ENCODE measurements at regions not wholly inside any gene's neighbourhood (a gene's known extent, or its start where the extent isn't known, plus 50 kb on each side); places are given as distances from the start of the nearest gene placed in this dataset.
"Not testable (repeated sequence)": the region's sequence is repeated elsewhere in the genome, so short reads cannot be mapped to it uniquely, and the experiment has no call there.

DNA sequence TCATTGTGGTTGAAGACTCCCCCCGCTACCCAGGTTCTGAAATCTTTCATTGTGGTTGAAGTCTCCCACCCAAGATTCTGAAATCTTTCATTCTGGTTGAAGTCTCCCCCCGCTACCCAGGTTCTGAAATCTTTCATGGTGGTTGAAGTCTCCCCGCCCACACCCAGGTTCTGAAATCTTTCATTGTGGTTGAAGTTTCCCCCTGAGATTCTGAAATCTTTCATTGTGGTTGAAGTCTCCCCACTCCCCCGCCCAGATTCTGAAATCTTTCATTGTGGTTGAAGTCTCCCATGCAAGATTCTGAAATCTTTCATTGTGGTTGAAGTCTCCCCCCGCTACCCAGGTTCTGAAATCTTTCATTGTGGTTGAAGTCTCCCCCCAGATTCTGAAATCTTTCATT is 916.0 kb downstream of the BRD1 start:
- not testable (repeated sequence) for DNase-seq

DNA sequence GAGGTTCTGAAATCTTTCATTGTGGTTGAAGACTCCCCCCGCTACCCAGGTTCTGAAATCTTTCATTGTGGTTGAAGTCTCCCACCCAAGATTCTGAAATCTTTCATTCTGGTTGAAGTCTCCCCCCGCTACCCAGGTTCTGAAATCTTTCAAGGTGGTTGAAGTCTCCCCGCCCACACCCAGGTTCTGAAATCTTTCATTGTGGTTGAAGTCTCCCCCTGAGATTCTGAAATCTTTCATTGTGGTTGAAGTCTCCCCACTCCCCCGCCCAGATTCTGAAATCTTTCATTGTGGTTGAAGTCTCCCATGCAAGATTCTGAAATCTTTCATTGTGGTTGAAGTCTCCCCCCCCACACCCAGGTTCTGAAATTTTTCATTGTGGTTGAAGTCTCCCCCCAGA is 916.6 kb downstream of the BRD1 start:
- not testable (repeated sequence) for DNase-seq

DNA sequence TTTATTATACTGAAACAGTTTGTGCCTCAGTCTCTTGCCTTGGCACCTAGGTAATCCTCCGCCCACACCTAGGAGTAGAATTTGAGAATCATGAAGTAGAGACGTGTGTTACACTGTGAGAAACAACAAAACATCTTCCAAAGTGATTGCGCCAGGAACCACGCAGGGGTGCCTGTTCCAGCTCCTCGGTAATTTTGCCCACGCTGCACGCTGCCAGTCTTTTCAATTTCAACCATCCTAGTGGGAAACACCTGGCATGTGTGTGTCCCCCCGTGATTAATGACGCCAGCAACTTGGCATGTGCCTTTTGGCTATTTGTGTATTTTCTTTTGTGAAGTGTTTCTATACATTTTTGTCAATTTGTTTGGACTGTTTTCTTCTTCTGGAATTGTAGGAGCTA is 919.1 kb downstream of the BRD1 start:
- DNase-seq, result no peak

DNA sequence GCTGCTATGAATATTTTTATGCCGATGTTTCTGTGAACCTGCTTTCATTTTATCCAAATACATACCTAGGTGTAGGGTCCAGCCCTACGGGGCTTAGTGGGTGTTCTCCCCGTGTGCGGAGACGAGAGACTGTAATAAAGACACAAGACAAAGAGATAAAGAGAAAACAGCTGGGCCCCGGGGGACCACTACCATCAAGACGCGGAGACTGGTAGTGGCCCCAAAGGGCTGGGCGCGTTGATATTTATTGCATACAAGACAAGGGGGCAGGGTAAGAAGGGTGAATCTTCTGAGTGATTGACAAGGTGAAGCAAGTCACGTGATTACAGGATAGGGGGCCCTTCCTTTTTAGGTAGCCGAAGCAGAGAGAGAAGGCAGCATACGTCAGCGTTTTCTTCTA is 920.1 kb downstream of the BRD1 start:
- DNase-seq, result no peak

DNA sequence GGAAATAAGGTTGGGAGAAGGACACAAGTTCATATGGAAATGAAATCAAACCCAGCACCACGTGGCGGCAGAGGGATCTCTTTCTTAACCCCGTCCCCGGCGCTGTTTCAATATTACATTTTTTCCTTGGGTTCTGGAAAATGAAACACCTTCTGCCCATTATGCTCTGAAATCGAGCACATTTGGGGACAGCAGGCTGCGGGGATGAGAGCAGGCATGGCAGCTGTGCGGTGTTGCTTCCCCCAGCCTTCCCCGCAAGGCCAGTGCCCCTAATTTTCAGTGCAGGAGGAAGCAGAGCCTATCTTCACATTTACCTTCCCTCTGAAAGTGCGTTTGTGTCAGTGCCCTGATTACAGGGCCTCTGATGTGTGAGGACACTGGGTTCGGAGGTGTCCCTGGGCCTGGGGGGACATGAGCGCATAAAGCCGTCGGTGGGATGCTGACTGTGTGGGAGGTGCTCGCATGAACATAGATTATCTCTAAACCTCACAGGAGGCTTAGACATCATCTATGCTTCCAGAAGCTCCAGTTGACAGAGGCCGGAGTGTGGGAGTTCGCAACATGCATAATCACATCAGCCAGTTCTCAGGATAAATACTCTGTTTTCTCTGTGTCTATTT is 921.3 kb downstream of the BRD1 start:
- no peak for DNase-seq

DNA sequence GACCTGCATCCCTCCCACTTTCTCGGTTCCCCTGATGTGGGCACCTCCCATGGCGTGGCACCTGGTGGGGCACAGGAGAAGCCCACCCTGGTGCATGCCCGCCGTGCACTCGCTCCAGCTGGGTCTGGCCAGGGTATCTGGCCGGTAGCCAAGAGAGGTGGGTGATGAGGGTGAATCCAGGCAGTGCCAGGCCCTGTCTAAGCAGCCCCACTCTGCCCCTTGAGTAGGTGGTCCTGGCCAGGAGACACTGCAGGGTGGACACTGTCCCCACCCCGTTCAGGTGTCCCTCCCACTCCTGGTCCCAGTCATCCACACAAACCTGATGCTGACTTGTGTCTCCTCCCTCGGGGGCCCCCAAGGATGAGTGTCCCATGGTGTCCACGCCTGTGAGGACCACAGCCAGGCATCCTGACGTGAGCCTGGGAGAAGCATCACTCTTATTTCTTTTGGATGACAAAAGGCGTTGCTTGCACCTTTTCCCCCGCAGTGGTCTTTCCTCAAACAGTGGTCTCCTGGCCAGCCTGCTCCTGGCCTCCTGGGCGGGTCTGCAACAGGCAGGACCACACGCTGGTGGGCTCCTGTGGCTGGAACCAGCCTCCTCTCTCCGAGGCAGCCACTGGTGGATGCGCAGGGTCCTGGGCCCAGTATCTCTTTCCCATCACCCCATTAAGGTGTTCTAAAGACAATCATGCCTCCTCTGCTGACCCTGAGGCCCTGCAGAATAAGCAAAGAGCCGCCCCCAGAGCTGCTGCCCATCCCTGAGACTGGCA is 922.3 kb downstream of the BRD1 start:
- DNase-seq, result no peak

DNA sequence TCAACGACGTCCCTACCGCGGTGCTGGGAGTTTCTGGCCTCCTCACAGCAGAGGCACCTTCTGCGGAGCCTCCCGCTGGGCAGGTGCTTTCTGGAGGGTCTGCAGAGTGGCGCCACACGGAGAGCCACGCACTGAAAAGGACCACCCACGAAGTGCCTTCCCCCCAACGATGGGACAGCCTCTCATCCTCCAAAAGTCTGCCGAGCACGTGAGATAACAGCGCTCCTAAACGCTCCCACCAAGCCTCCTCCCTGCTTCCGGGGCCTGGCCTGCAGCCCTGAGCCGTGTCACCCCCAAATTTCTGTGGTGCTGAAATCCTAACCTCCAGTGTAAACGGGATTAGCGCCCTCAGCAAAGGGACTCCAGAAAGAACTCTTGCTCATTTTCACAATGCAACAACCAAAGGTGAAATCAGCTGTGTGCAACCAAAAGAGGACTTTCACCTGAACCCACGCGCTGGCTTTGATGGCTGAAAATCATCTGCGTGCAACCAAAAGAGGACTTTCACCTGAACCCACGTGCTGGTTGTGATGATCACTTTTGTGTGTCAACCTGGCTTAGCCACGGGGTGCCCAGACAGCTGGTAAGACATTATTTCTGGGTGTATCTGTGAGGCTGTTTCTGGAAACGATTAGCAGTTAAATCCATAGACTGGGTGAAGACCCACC is 924.6 kb downstream of the BRD1 start:
- DNase-seq, result no peak

DNA sequence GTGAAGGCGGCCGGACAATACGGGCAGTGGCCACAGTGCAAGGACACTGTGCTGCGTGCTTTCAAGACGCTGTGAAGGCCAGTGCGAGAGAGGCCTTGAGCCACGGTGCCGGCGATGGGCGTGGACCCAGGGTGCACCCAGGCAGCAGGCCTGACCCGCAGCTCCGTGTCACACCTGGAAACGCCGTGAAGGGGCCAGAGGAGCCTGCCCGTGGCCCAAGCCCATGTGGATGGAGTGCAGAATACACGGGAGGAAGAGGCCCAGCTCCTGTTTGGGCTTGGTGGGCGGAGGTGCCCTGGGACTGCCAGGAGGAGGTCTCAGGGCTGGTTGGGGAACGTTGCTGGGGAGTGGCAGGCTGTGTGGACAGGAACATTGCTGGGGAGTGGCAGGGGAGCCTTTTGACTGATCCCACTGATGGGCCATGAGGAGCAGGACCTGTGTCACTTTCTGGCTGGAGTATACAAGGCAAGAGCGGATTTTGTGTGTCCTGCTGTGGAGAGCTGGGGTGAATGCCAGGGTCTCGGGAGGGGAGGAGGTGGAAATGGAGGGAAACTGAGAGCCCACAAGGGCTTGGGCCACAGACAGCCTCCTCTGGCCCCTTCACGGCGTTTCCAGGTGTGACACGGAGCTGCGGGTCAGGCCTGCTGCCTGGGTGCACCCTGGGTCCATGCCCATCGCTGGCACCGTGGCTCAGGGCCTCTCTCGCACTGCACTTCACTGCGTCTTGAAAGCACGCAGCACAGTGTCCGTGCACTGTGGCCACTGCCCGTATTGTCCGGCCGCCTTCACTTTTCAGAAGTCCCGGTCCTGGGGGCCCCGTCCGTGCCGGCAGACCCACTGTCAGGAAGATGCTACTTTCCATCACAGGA is 925.4 kb downstream of the BRD1 start:
- no peak for DNase-seq

DNA sequence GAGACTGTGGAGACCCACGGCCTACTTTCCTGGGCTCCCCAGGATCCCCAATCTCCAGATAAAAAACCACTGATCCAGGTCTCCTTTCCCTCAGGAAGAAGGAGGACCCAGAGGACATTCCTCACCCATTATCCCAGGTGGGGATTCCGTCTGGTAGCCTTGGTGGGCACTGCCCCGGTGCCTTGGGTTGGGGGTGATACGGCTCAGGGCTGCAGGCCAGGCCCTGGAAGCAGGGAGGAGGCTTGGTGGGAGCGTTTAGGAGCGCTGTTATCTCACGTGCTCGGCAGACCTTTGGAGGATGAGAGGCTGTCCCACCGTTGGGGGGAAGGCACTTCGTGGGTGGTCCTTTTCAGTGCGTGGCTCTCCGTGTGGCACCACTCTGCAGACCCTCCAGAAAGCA is 926.3 kb downstream of the BRD1 start:
- no peak for DNase-seq

DNA sequence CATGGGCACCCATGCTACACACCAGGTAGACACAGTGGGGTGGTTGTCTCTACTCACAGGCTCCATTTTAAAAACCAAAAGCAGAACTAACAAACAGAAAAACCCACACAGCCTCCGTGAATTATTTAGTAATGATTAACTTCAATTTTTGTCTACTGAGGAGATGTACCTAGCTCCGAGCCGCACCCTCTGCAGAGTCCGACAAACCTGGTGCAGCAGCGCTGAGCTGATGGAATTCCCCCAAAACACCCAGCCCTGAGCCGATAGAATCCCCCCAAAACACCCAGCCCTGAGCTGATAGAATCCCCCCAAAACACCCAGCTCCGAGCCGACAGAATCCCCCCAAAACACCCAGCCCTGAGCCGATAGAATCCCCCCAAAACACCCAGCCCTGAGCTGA is 927.0 kb downstream of the BRD1 start:
- no peak for DNase-seq

DNA sequence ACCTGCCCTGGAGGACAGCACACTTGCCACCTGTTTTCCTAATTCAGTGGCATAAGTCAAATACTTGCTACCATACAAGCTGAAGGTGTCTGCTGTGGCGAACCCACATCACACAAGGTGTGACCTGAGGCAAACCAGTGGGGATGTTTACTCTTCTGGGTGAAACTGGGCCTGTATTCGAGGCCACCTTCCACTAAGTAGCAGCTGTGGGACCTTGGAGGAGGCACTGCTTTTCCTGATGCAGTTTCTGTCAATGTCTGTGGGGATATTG is 927.4 kb downstream of the BRD1 start:
- DNase-seq, result no peak

DNA sequence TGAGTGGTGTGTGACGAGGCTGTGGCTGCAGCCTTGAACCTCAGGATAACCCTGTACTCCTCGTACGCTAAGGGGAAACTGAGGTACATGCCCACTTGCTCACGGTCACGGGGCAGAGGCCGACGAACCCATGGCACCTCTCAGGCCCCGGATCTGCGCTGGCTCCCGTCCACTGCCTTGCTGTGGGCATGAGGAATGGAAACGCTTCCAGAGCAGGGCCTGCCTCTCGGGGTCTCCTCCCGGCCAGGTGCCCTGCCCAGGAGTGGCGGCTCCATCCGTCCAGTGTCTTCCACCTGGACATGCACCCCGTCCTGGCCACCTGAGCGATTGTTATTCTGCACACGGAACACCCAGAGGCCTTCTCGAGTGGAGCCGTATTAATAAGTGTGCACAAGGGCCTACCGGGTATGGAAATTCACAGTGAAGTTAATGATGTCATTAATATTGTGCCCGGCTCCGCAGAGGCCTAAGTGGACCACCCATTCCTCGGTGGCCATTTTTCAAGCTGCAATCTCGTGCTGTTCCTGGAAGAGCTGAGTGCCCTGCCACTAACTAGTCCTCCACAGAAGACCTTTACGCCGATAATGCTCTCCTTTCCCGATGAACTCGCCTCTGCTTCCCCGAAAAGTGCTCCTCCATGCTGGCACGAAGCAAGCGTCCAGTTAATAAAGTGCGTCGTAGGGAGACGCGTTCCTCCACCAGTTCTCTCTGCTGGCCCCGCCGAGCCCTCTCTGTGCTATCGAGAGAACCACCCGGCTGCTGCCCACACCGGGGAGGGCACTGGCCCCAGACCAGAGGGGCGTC is 927.9 kb downstream of the BRD1 start:
- DNase-seq, result no peak

DNA sequence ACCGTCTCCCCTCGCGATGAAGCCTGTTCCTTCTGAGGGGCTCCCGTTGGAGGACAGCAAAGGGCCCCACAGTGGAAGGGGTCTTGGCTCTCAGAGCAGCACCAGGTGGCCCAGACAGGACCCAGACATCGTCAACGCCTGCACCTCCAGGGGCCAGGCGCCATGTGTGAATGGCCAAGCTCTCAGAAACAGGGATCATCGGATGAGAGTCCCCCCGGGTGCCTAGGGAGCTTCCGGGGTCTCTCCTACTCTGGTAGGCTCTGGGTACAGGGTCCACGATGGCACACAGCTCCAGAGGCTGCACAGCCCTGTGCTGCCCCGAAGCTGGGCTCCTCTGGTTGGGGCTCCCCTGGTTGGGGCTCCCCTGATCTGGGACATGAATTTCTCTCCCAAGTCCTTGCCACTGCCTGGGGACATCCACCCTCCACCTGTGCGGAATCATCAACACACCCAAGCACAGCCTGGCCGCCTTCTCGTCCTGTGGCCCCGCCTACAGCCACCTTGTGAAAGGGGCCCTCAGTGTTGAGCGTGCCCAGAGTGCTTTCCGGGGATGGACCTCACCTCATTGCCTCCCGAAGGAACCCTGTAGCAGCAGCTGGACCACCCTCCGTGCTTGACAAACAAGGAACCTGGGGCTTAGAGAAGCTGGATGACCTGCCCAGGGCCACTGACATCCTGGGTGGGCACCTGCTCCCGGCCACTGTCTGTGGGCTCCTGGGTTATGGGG is 929.0 kb downstream of the BRD1 start:
- no peak for DNase-seq

DNA sequence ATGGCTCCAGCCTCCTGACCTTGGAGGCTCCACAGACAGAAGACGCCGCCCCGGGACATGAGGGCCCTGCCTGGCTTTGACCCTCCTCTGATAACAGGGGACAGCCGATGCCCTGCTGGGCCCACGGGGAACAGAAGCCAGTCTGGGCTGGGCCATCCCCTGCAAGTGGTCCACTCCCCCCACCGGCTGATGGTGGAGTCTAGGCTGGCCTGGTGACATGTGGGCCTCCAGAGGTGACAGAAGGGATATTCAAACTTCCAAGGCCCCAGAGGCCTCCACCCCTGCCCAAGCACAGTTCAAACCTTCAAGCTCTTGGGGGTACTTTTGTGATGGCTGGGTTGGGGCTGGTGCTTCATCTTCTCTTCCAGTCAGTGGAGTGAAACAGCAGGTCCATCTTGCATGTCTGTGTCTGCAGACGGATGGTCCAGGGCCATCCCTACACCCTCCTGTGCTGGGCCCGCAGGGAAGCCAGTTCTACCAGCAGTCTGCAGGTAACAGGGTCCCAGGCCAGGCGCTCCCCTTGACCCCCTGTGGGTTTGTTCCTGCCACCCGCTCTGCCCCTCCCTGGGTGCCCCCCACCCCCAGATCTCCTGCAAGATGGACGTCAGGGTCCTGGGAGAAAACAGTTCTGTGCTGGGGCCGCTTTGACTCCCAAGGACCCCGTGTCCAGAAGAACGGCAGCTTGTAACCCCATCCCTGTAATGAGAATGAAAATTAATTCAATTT is 929.9 kb downstream of the BRD1 start:
- no peak for DNase-seq

DNA sequence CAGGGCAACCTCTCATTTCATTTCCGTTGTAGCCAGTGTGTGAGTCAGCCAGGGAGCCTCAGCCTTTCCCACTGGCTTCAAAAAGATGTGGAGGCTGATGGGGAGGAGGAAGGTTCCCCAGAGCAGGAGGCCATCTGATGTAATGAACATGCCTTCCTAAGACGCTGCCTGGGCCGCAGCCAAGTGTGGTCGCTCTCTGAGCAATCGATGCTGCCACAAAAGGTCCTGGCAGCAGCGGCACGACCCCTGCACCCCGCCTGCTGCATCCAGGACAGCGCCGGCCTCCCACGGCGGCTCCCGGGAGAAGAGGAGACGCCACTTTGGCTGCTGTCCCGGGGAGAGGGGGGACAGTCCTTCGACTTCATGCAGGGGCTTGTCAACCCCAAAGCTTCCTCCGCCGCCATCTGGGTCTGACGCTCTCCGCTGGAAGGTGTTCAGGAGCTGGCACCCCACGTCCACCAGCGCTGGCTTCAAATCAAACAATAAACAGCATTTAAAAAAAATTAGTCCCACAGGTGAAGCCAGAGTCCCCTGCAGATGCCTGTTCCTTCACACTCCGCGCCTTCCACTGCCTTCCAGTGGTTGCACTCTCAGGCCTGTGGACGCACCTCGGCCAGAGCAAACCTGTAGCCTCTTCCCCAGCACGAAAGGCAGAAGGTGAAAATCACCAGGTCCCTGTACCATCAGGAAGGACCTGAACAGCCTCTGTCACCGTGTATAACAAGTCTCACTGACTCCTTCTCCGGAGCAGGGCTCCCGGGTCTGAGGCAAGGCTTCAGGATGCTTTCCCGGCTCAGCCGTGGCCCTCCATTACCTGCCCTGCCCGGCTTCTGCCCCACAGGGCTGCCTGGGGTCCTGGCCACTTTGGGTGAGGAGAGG is 930.7 kb downstream of the BRD1 start:
- no peak for DNase-seq

DNA sequence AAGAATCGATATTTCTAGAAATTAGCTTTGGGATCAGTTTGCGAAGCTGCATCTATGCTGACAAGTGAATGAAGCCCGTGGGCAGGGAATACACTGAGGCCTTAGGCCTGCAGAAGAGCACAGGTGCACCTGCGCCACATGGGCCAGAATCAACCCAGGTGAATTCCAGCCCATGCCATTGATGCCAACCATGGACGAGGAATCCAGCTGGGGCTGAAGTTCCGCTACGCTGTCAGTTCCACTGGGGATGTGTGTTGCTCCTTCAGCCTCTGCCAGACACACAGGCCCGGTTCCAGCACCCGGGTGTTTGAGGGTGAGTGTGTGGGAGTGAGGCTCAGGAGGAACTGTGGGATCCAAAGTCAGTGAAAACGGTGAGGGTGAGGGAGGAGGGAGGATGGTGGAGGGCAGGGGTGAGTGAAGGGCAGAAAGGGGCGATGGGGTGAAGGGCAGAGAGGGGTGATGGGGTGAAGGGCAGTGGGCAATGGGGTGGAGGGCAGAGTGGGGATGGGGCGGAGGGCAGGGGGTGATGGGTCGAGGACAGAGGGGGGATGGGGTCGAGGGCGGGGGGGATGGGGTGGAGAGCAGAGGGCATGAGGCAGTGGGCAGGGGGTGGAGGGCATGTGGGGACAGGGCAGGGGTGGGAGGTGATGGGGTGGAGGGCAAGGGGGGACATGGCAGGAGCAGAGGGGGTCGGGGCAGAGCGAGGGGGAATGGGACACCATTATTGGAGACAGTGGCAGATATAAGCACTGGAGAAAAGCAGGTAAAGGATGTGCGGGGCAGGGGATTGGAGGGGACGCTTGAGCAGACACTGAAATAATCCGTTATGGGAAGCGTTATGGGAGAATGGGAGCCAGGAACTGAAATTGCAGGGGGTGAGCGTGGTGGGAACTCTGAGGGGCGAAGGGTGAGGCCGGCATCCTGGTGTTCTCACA is 931.6 kb downstream of the BRD1 start:
- DNase-seq, result no peak

DNA sequence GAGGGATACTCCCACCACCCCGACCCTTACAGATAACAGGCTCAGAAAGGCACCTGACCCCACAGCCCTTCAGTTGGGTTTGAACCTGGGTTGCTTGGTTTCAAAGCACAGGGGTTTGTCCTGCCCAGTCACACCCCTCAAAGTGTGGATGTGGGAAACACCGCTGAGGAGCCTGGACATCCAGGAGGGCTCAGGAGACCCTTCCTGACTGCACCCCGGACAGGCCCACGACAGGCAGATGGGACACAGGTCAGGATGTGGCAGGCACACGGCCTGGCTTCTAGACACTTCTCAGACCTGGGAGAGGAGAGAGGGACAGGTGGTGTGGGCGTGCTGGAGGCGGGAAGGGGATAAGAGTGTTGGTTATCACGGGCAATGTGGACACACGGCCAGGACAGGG is 932.3 kb downstream of the BRD1 start:
- no peak for DNase-seq

DNA sequence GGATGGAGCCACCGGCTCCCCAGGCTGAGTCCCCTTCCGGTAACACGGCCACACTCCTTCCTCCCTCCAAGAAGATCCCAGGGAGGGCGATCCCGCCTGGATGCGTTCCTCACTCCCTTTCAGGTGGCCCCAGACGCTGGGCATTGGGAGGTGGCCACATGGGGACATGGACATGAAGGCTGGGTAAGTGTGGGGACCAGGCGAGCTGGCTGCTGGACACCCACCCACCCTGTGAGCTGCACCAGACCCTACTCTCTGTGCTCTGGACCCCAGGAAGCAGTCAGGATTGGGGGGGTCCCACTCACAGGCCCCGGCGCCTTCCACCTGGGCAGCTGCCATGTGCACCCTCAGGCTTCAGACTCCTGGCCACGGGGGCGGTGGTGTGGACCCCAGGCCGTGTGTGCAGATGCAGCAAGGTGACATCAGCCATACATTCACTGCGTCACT is 932.8 kb downstream of the BRD1 start:
- DNase-seq, result no peak

All from dermis blood vessel endothelial cell (primary cell).